ENCODE measurements at regions not wholly inside any gene's neighbourhood (a gene's known extent, or its start where the extent isn't known, plus 50 kb on each side); places are given as distances from the start of the nearest gene placed in this dataset.

DNA sequence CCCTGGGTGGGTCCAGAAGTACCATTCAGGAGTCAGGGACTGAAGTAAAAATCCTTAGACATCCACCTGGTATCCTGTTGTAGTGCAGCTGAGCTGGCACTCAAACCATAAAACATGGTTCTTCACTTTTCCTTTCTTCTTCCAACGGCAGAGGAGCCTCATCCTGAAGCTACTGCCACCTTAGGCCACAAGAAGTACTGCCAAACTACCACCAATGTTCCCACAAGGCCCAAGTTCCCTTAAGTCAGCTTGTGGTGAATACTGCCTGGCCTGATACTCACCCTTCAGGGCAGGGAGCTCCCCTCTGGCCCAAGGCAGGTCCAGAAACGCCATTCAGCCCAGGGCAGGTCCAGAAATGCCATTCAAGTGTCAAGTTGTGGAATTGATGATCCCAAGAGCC is 1053.4 kb upstream of the CITED2 start:
- H3K9me3 ChIP-seq (ENCODE audit: control insufficient read depth, low read length, poor library complexity, severe bottlenecking), result no peaks in the 10 kb centered on the region
- Mint-ChIP-seq H3K36me3 (ENCODE audit: low read depth) (no peaks in the 10 kb centered on the region), H3K4me3 (no peak overlapping the region), H3K27ac (no peak overlapping the region), H3K27me3 (no peaks in the 10 kb centered on the region), H3K4me1 (peaks cover 2% of the 10 kb centered on the region)
- ATAC-seq (no peak), DNase-seq (no peak)

GRCh38 chr6:140414966-140415620 is 1040.6 kb upstream of the CITED2 start:
- peaks cover 9% of the 10 kb centered on the region for H3K27me3 Mint-ChIP-seq
- no peaks in the 10 kb centered on the region for H3K9me3 ChIP-seq (ENCODE audit: control insufficient read depth, low read length, poor library complexity, severe bottlenecking)
- no peak overlapping the region for H3K4me3 Mint-ChIP-seq
- H3K27ac Mint-ChIP-seq, result no peak overlapping the region
- no peak for ATAC-seq
- no peaks in the 10 kb centered on the region for H3K36me3 Mint-ChIP-seq (ENCODE audit: low read depth)
- no peak for DNase-seq
- H3K4me1 Mint-ChIP-seq, result no peaks in the 10 kb centered on the region

DNA sequence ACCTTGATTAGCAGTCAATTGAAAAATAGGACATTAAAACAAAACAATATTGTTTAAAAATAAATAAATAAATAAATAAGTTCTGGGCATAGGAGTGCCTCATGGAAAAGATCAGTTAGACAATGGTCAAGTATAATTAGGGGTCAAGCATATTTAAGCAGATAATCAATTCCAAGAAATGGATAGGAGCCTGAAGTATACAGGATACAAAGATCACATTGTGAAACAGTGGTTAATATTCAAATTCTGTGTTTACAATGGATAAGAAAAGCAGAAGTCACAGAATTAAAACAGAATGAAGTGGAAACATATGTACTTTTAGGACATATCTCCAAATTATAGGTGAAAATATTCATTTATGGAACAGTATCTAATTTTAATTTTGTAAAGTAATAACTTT is 1028.6 kb upstream of the CITED2 start:
- H3K9me3 ChIP-seq (ENCODE audit: control insufficient read depth, low read length, poor library complexity, severe bottlenecking), result no peaks in the 10 kb centered on the region
- Mint-ChIP-seq H3K4me3 (no peak overlapping the region), H3K36me3 (ENCODE audit: low read depth) (no peaks in the 10 kb centered on the region), H3K4me1 (no peaks in the 10 kb centered on the region), H3K27me3 (peaks cover 10% of the 10 kb centered on the region), H3K27ac (no peak overlapping the region)
- ATAC-seq, result no peak
- no peak for DNase-seq

GRCh38 chr6:140401761-140402160 is 1027.3 kb upstream of the CITED2 start:
- Mint-ChIP-seq H3K27ac (no peak overlapping the region), H3K4me1 (no peaks in the 10 kb centered on the region), H3K27me3 (peaks cover 10% of the 10 kb centered on the region), H3K4me3 (no peak overlapping the region), H3K36me3 (ENCODE audit: low read depth) (no peaks in the 10 kb centered on the region)
- no peak for ATAC-seq
- H3K9me3 ChIP-seq (ENCODE audit: control insufficient read depth, low read length, poor library complexity, severe bottlenecking), result no peaks in the 10 kb centered on the region
- DNase-seq, result no peak

- no peaks in the 10 kb centered on the region for H3K9me3 ChIP-seq (ENCODE audit: control insufficient read depth, low read length, poor library complexity, severe bottlenecking)
- H3K36me3 Mint-ChIP-seq (ENCODE audit: low read depth), result no peaks in the 10 kb centered on the region
- peaks cover 2% of the 10 kb centered on the region for H3K4me1 Mint-ChIP-seq
- H3K27ac Mint-ChIP-seq, result no peak overlapping the region
- DNase-seq, result no peak
- H3K27me3 Mint-ChIP-seq, result peaks cover 15% of the 10 kb centered on the region
- ATAC-seq, result no peak
- H3K4me3 Mint-ChIP-seq, result no peak overlapping the region
Measured at GRCh38 chr6:140398076-140398475, 1023.6 kb upstream of the CITED2 start.

DNA sequence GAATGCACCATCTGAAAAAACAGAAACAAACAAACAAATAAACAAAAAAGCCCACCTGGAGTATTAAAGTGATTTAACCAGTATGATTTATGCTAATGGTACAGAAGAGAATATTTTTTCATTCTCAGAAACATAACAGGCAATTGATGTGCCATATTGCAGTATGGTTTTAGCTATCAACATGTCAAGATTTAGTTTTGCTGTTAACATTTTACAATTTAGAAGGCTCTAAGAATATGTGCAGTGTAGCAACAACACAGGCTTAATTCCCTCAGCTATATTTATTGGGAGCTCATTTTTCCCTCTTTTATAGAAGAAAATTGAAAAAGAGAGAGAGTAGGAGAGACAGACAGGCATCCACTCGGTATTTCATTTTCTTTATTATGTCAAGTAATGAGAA is 1022.7 kb upstream of the CITED2 start:
- no peak overlapping the region for H3K4me3 Mint-ChIP-seq
- no peak overlapping the region for H3K27ac Mint-ChIP-seq
- H3K4me1 Mint-ChIP-seq, result peaks cover 2% of the 10 kb centered on the region
- H3K36me3 Mint-ChIP-seq (ENCODE audit: low read depth), result no peaks in the 10 kb centered on the region
- peaks cover 15% of the 10 kb centered on the region for H3K27me3 Mint-ChIP-seq
- no peak for DNase-seq
- ATAC-seq, result no peak
- H3K9me3 ChIP-seq (ENCODE audit: control insufficient read depth, low read length, poor library complexity, severe bottlenecking), result no peaks in the 10 kb centered on the region

GRCh38 chr6:140393665-140394540 is 1019.5 kb upstream of the CITED2 start:
- Mint-ChIP-seq H3K27me3 (peaks cover 4% of the 10 kb centered on the region), H3K4me3 (no peak overlapping the region), H3K27ac (no peak overlapping the region), H3K4me1 (peaks cover 4% of the 10 kb centered on the region), H3K36me3 (ENCODE audit: low read depth) (no peaks in the 10 kb centered on the region)
- no peaks in the 10 kb centered on the region for H3K9me3 ChIP-seq (ENCODE audit: control insufficient read depth, low read length, poor library complexity, severe bottlenecking)
- no peak for DNase-seq
- no peak for ATAC-seq

DNA sequence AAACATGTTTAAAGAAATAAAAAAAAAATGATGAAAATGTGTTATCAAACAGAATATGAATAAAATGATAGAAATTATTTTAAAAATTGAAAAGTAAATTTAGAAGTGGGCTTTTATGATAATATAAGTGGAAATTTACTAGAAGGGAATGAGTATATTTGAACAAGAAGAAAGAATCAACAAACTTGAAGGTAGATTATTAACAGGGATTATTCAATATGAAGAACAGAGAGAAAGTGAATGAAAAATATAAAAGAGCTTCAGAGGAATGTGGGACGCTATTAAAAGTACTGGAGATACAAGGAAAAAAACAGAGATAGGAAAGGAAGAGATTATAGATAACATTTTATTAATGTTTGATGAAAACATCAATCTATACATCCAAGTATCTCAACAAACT is 1014.4 kb upstream of the CITED2 start:
- H3K4me3 Mint-ChIP-seq, result no peak overlapping the region
- no peaks in the 10 kb centered on the region for H3K27me3 Mint-ChIP-seq
- peaks cover 3% of the 10 kb centered on the region for H3K4me1 Mint-ChIP-seq
- DNase-seq (no peak), ATAC-seq (no peak)
- no peaks in the 10 kb centered on the region for H3K36me3 Mint-ChIP-seq (ENCODE audit: low read depth)
- H3K27ac Mint-ChIP-seq, result no peak overlapping the region
- no peaks in the 10 kb centered on the region for H3K9me3 ChIP-seq (ENCODE audit: control insufficient read depth, low read length, poor library complexity, severe bottlenecking)

DNA sequence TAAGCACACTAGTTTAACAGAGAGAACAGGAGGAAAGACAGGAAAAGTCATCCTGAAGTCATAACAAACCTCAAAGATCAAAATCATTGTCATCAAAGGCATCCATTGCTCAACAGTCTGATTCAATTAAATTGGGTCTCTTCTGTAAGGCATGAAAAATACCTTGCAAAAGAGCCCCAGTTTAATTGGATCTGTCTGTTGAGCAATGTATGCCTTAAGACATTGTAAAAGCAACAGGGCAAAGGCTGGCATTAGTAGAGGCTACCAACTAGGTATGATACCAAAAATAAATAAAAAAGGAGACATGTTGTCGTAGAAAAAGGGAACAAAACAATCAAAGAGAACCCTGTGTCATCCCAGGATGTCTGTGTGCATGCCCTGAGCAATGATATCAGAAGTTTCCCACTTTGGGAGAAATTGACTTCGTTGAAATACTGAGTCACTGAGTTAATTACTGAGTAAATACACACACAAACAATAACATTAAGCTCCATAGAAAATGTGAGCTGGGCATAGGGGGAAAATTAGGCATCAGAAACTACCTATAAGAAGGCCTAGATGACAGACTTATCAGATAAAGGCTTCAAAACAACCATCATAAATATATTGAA is 1013.8 kb upstream of the CITED2 start:
- peaks cover 3% of the 10 kb centered on the region for H3K4me1 Mint-ChIP-seq

GRCh38 chr6:140385679-140386078 is 1011.2 kb upstream of the CITED2 start:
- no peaks in the 10 kb centered on the region for H3K36me3 Mint-ChIP-seq (ENCODE audit: low read depth)
- no peak for ATAC-seq

More for the DNA sequence above, 1013.8 kb upstream of the CITED2 start:
- ATAC-seq, result no peak
- H3K36me3 Mint-ChIP-seq (ENCODE audit: low read depth), result no peaks in the 10 kb centered on the region
- no peak for DNase-seq
- H3K27me3 Mint-ChIP-seq, result no peaks in the 10 kb centered on the region
- H3K9me3 ChIP-seq (ENCODE audit: control insufficient read depth, low read length, poor library complexity, severe bottlenecking), result no peaks in the 10 kb centered on the region
- H3K27ac Mint-ChIP-seq, result no peak overlapping the region
- H3K4me3 Mint-ChIP-seq, result no peak overlapping the region

DNA sequence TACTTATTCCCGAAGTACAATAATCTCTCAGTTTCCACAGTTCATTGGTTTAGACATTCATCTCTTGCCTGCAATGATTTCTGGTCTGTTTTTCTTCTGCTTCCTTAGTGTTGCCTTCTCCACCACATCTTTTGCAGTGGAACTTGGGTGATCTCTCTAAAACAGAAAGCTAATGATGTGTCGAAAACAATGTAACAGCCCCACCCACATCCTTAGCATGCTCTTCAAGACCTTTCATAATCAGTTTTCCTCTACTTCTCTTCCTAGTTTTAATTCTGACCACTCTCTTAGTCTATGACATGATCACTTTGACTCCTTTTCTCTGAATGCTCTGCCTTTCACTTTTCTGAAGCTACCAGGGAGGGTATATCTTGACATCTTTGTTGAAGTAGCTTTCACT is 1007.9 kb upstream of the CITED2 start:
- DNase-seq, result no peak
- Mint-ChIP-seq H3K4me1 (no peaks in the 10 kb centered on the region), H3K4me3 (no peak overlapping the region), H3K27ac (no peak overlapping the region), H3K36me3 (ENCODE audit: low read depth) (no peaks in the 10 kb centered on the region), H3K27me3 (peaks cover 8% of the 10 kb centered on the region)
- no peaks in the 10 kb centered on the region for H3K9me3 ChIP-seq (ENCODE audit: control insufficient read depth, low read length, poor library complexity, severe bottlenecking)
- ATAC-seq, result no peak

More at GRCh38 chr6:140385679-140386078, 1011.2 kb upstream of the CITED2 start:
- no peaks in the 10 kb centered on the region for H3K9me3 ChIP-seq (ENCODE audit: control insufficient read depth, low read length, poor library complexity, severe bottlenecking)
- no peaks in the 10 kb centered on the region for H3K4me1 Mint-ChIP-seq
- no peak overlapping the region for H3K27ac Mint-ChIP-seq
- H3K27me3 Mint-ChIP-seq, result no peaks in the 10 kb centered on the region
- no peak overlapping the region for H3K4me3 Mint-ChIP-seq
- no peak for DNase-seq

GRCh38 chr6:140380427-140381218 is 1006.2 kb upstream of the CITED2 start:
- ATAC-seq, result no peak
- Mint-ChIP-seq H3K27me3 (peaks cover 8% of the 10 kb centered on the region), H3K4me1 (no peaks in the 10 kb centered on the region), H3K36me3 (ENCODE audit: low read depth) (no peaks in the 10 kb centered on the region), H3K4me3 (no peak overlapping the region), H3K27ac (no peak overlapping the region)
- no peak for DNase-seq
- H3K9me3 ChIP-seq (ENCODE audit: control insufficient read depth, low read length, poor library complexity, severe bottlenecking), result no peaks in the 10 kb centered on the region

DNA sequence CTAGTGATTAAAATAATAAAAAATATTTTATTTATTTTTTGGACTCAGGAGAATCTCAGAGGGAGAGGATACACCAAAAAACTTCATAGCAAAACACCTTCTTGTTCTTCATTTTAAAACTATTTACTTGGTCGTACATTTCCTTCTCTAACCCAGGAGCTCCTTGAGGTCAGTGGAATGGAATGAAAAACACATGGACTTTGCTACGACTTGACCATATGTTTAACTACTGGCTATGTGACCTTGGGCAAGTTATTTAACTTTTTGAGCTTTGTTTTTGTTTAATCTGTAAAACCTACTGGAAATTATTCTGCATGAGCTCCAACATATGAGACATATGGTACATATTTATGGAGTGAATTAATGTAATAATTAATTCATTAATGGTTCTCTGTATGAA is 1005.5 kb upstream of the CITED2 start:
- Mint-ChIP-seq H3K36me3 (ENCODE audit: low read depth) (no peaks in the 10 kb centered on the region), H3K27ac (no peak overlapping the region), H3K4me3 (no peak overlapping the region), H3K27me3 (peaks cover 8% of the 10 kb centered on the region), H3K4me1 (no peaks in the 10 kb centered on the region)
- DNase-seq, result no peak
- no peaks in the 10 kb centered on the region for H3K9me3 ChIP-seq (ENCODE audit: control insufficient read depth, low read length, poor library complexity, severe bottlenecking)
- ATAC-seq, result no peak

Data from T-helper 17 cell (primary cell).